ENCODE measurements at regions not wholly inside any gene's neighbourhood (a gene's known extent, or its start where the extent isn't known, plus 50 kb on each side); places are given as distances from the start of the nearest gene placed in this dataset.

GRCh38 chr6:109242029-109242428 is 140.2 kb downstream of the CD164 start:
- Mint-ChIP-seq H3K4me3 (no peak overlapping the region), H3K27me3 (ENCODE audit: low read depth) (no peaks in the 10 kb centered on the region), H3K36me3 (ENCODE audit: low read depth) (no peaks in the 10 kb centered on the region), H3K4me1 (ENCODE audit: low read depth) (peaks cover 6% of the 10 kb centered on the region), H3K27ac (no peak overlapping the region), H3K9me3 (no peaks in the 10 kb centered on the region)
- CTCF ChIA-PET = interaction anchor here (1.3 kb wide), 1 partner anchor 54 kb away, joined by 3 read pairs; no protein-coding TSS in a partner anchor
- intact Hi-C loops (cut with micrococcal nuclease) = no loop called here
- DNase-seq = no peak

GRCh38 chr6:109241199-109241598 is 141.1 kb downstream of the CD164 start:
- CTCF ChIA-PET = interaction anchor here (1.3 kb wide), 1 partner anchor 54 kb away, joined by 3 read pairs; no protein-coding TSS in a partner anchor
- no peaks in the 10 kb centered on the region for H3K9me3 Mint-ChIP-seq
- H3K36me3 Mint-ChIP-seq (ENCODE audit: low read depth) = no peaks in the 10 kb centered on the region
- no peak overlapping the region for H3K4me3 Mint-ChIP-seq
- no peak for DNase-seq
- H3K27ac Mint-ChIP-seq = no peak overlapping the region
- H3K4me1 Mint-ChIP-seq (ENCODE audit: low read depth) = peaks cover 11% of the 10 kb centered on the region
- no peaks in the 10 kb centered on the region for H3K27me3 Mint-ChIP-seq (ENCODE audit: low read depth)
- intact Hi-C loops (cut with micrococcal nuclease) = no loop called here

- no peaks in the 10 kb centered on the region for H3K27me3 Mint-ChIP-seq (ENCODE audit: low read depth)
- no peak for DNase-seq
- H3K9me3 Mint-ChIP-seq = no peaks in the 10 kb centered on the region
- CTCF ChIA-PET = no interaction called here
- intact Hi-C loops (cut with micrococcal nuclease) = no loop called here
- no peaks in the 10 kb centered on the region for H3K36me3 Mint-ChIP-seq (ENCODE audit: low read depth)
- no peak overlapping the region for H3K27ac Mint-ChIP-seq
- H3K4me1 Mint-ChIP-seq (ENCODE audit: low read depth) = peaks cover 11% of the 10 kb centered on the region
- H3K4me3 Mint-ChIP-seq = no peak overlapping the region
Measured at GRCh38 chr6:109240370-109241084, 141.7 kb downstream of the CD164 start.

- CTCF ChIA-PET = no interaction called here
- no peak overlapping the region for H3K27ac Mint-ChIP-seq
- no peak for DNase-seq
- no peaks in the 10 kb centered on the region for H3K9me3 Mint-ChIP-seq
- no peak overlapping the region for H3K4me3 Mint-ChIP-seq
- peaks cover 11% of the 10 kb centered on the region for H3K4me1 Mint-ChIP-seq (ENCODE audit: low read depth)
- intact Hi-C loops (cut with micrococcal nuclease) = no loop called here
- no peaks in the 10 kb centered on the region for H3K27me3 Mint-ChIP-seq (ENCODE audit: low read depth)
- no peaks in the 10 kb centered on the region for H3K36me3 Mint-ChIP-seq (ENCODE audit: low read depth)
Measured at GRCh38 chr6:109239651-109240321, 142.5 kb downstream of the CD164 start.

- Mint-ChIP-seq H3K27ac (no peak overlapping the region), H3K36me3 (ENCODE audit: low read depth) (no peaks in the 10 kb centered on the region), H3K27me3 (ENCODE audit: low read depth) (no peaks in the 10 kb centered on the region), H3K4me3 (no peak overlapping the region), H3K4me1 (ENCODE audit: low read depth) (peaks cover 11% of the 10 kb centered on the region), H3K9me3 (no peaks in the 10 kb centered on the region)
- intact Hi-C loops (cut with micrococcal nuclease) = no loop called here
- CTCF ChIA-PET = no interaction called here
- no peak for DNase-seq
Measured at GRCh38 chr6:109239160-109239559, 143.1 kb downstream of the CD164 start.

- intact Hi-C loops (cut with micrococcal nuclease) = no loop called here
- Mint-ChIP-seq H3K4me3 (no peak overlapping the region), H3K27me3 (ENCODE audit: low read depth) (no peaks in the 10 kb centered on the region), H3K9me3 (no peaks in the 10 kb centered on the region), H3K27ac (no peak overlapping the region), H3K36me3 (ENCODE audit: low read depth) (no peaks in the 10 kb centered on the region), H3K4me1 (ENCODE audit: low read depth) (peaks cover 11% of the 10 kb centered on the region)
- no peak for DNase-seq
- CTCF ChIA-PET = no interaction called here
Measured at GRCh38 chr6:109238396-109238795, 143.1 kb downstream of the CEP57L1 start.

GRCh38 chr6:109237986-109238329 is 142.7 kb downstream of the CEP57L1 start:
- Mint-ChIP-seq H3K27me3 (ENCODE audit: low read depth) (no peaks in the 10 kb centered on the region), H3K4me1 (ENCODE audit: low read depth) (peaks cover 11% of the 10 kb centered on the region), H3K36me3 (ENCODE audit: low read depth) (no peaks in the 10 kb centered on the region), H3K27ac (no peak overlapping the region), H3K4me3 (no peak overlapping the region), H3K9me3 (no peaks in the 10 kb centered on the region)
- DNase-seq = no peak
- intact Hi-C loops (cut with micrococcal nuclease) = no loop called here
- CTCF ChIA-PET = no interaction called here

- Mint-ChIP-seq H3K4me1 (ENCODE audit: low read depth) (peaks cover 11% of the 10 kb centered on the region), H3K27me3 (ENCODE audit: low read depth) (no peaks in the 10 kb centered on the region), H3K9me3 (no peaks in the 10 kb centered on the region), H3K4me3 (no peak overlapping the region), H3K27ac (peak overlapping the region; percentile 9), H3K36me3 (ENCODE audit: low read depth) (no peaks in the 10 kb centered on the region)
- intact Hi-C loops (cut with micrococcal nuclease) = no loop called here
- CTCF ChIA-PET = interaction anchor here (0.8 to 2.0 kb wide), 2 partner anchors 49 to 146 kb away, joined by 4 to 9 read pairs; no protein-coding TSS in a partner anchor
- DNase-seq = peak; percentile 25
Measured at GRCh38 chr6:109237077-109237985, 142.0 kb downstream of the CEP57L1 start.

GRCh38 chr6:109236115-109237076 is 141.1 kb downstream of the CEP57L1 start:
- Mint-ChIP-seq H3K36me3 (ENCODE audit: low read depth) (no peaks in the 10 kb centered on the region), H3K9me3 (no peaks in the 10 kb centered on the region), H3K4me1 (ENCODE audit: low read depth) (peaks cover 11% of the 10 kb centered on the region), H3K27ac (no peak overlapping the region), H3K27me3 (ENCODE audit: low read depth) (no peaks in the 10 kb centered on the region), H3K4me3 (peak overlapping the region; percentile 11)
- intact Hi-C loops (cut with micrococcal nuclease) = loop anchor here (1.0 kb wide), 3 partner anchors 49 to 147 kb away; partner anchors contain the start of gene CEP57L1
- DNase-seq = peak; percentile 53
- CTCF ChIA-PET = interaction anchor here (0.5 to 2.0 kb wide), 3 partner anchors 14 to 147 kb away, joined by 3 to 9 read pairs (median 4); no protein-coding TSS in a partner anchor

- no peak for DNase-seq
- Mint-ChIP-seq H3K36me3 (ENCODE audit: low read depth) (no peaks in the 10 kb centered on the region), H3K4me1 (ENCODE audit: low read depth) (peaks cover 11% of the 10 kb centered on the region), H3K4me3 (no peak overlapping the region), H3K27me3 (ENCODE audit: low read depth) (no peaks in the 10 kb centered on the region), H3K9me3 (no peaks in the 10 kb centered on the region), H3K27ac (no peak overlapping the region)
- CTCF ChIA-PET = interaction anchor here (0.5 to 2.0 kb wide), 2 partner anchors 13 to 48 kb away, joined by 3 to 9 read pairs; no protein-coding TSS in a partner anchor
- intact Hi-C loops (cut with micrococcal nuclease) = loop anchor here (1.0 kb wide), 3 partner anchors 48 to 148 kb away; partner anchors contain the start of gene CEP57L1
Measured at GRCh38 chr6:109235481-109236038, 140.3 kb downstream of the CEP57L1 start.

GRCh38 chr6:109230453-109230852 is 135.1 kb downstream of the CEP57L1 start:
- Mint-ChIP-seq H3K27me3 (ENCODE audit: low read depth) (no peaks in the 10 kb centered on the region), H3K4me1 (ENCODE audit: low read depth) (no peaks in the 10 kb centered on the region), H3K9me3 (no peaks in the 10 kb centered on the region), H3K4me3 (no peak overlapping the region), H3K27ac (no peak overlapping the region), H3K36me3 (ENCODE audit: low read depth) (no peaks in the 10 kb centered on the region)
- DNase-seq = no peak
- CTCF ChIA-PET = interaction anchor here (1.5 kb wide), 1 partner anchor 27 kb away, joined by 3 read pairs; no protein-coding TSS in a partner anchor
- intact Hi-C loops (cut with micrococcal nuclease) = no loop called here

All from activated naive CD4-positive, alpha-beta T cell treated with anti-CD3 and anti-CD28 coated beads for 36 hours (primary cell).